Upper lobe of left lung (tissue), 6 donors: ENCODE measurements at regions not wholly inside any gene's neighbourhood (a gene's known extent, or its start where the extent isn't known, plus 50 kb on each side); places are given as distances from the start of the nearest gene placed in this dataset.
"Not testable (repeated sequence)": the region's sequence is repeated elsewhere in the genome, so short reads cannot be mapped to it uniquely, and the experiment has no call there.

Experiments
- ATAC-seq, 2 donors: fragments of 200-7000 bp; cut with Tn5 transposase; one replicate each; pipeline ENCODE4 v1.9.1; 2022; ENCODE audit warnings: mild to moderate bottlenecking in 2 of 2, moderate library complexity in 2 of 2; ENCODE audit not compliant: low FRiP score in 2 of 2
- DNase-seq, 2 donors: peaks; one replicate each; pipeline ENCODE4 v3.0.0-alpha.2; 2019 to 2020
- H3K27ac ChIP-seq, 4 donors: fragments of 200-600 bp; sonication (generic); one replicate each; pipeline ENCODE4 v1.5.1; 2016 to 2019
- H3K27me3 ChIP-seq, 4 donors: fragments of 200-600 bp; sonication (generic); one replicate each; pipeline ENCODE4 v1.5.1; 2017 to 2019
- H3K36me3 ChIP-seq, 4 donors: fragments of 200-600 bp; sonication (generic); one replicate each; pipeline ENCODE4 v1.5.1; 2016 to 2019
- H3K4me1 ChIP-seq, 4 donors: fragments of 200-600 bp; sonication (generic); one replicate each; pipeline ENCODE4 v1.5.1; 2018 to 2019
- H3K4me3 ChIP-seq, 4 donors: fragments of 200-600 bp; sonication (generic); one replicate each; pipeline ENCODE4 v1.5.1; 2017 to 2019; ENCODE audit warnings: mild to moderate bottlenecking in 2 of 4, moderate library complexity in 1 of 4
- H3K9me3 ChIP-seq, 4 donors: fragments of 200-600 bp; sonication (generic); one replicate each; pipeline ENCODE4 v1.5.1; 2018 to 2019
- EP300 ChIP-seq, 4 donors: sonication (generic); formaldehyde crosslinking; IDR thresholded peaks; one replicate each; pipeline ENCODE4 v1.5.1; 2017; ENCODE audit warnings: antibody characterized with exemption in 4 of 4, control low read depth in 2 of 4
- POLR2A ChIP-seq, 4 donors: fragments of 450-650 bp; IDR thresholded peaks; one replicate each; pipeline ENCODE4 v1.5.1; 2016 to 2017; ENCODE audit warnings: antibody characterized with exemption in 4 of 4, mild to moderate bottlenecking in 2 of 4
- POLR2AphosphoS5 ChIP-seq, 2 donors: sonication (generic); formaldehyde crosslinking; IDR thresholded peaks; one replicate each; pipeline ENCODE4 v1.5.1; 2017; ENCODE audit warnings: antibody characterized with exemption in 2 of 2
- whole genome bisulfite sequencing, 2 donors: methylation state at CpG; one replicate each; pipeline ENCODE4 v1.1.5; 2017 to 2018; 5-methylcytosine and 5-hydroxymethylcytosine counted together
- TF ChIP-seq, protein P1 (sequence below), 6 experiments: fragments of 450-650 bp in 4 of 6; fragments of 200-600 bp in 2 of 6; sonication (generic) in 2 of 6; IDR thresholded peaks; one replicate each; pipeline ENCODE4 v1.5.1; 2016 to 2019; ENCODE audit warnings: antibody characterized with exemption in 6 of 6
- donor health status: DM: no; HTN: no; CAD: no; lungs with moderate emphysema.
- donor health status: DM: no; HTN: yes; CAD: no; lungs with severe emphysema.

DNA sequence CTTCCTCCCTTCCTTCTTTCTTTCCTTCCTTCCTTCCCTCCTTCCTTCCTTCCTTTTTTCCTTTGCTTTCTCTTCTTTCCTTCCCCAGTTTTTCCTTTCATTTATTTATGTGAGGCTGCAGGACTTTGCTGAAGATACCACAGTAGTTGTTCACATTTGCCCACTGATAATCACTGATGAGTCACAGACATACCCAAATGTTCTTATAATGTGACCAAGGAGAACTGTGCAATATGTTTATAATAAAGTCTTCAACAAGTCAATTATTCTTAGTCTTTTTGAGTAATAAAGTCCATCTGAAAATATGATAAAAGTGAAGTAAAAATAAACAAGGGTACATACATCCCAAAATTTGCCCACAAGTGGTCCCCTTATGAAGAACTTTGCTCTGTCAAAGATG lies 159.7 kb downstream of the GNAI1 start:
- no peak for ATAC-seq

DNA sequence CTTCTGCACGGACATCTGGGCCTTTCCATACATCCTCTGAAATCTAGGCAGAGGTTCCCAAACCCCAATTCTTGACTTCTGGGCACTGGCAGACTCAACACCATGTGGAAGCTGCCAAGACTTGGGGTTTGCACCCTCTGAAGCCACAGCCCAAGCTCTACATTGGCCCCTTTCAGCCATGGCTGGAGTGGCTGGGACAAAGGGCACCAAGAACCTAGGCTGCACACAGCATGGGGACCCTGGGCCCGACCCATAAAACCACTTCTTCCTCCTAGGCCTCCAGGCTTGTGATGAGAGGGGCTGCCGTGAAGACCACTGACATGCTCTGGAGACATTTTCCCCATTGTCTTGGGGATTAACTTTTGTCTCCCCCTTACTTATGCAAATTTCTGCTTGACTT lies 158.0 kb downstream of the GNAI1 start:
- WGBS, 2 donors: 77 to 81% methylated on average over 3 of the region's 3 CpGs
- H3K9me3 ChIP-seq, H3K4me1 ChIP-seq, ATAC-seq, H3K27ac ChIP-seq, H3K27me3 ChIP-seq, H3K36me3 ChIP-seq, DNase-seq, H3K4me3 ChIP-seq: not testable (repeated sequence)

More for the DNA sequence above, 159.7 kb downstream of the GNAI1 start:
- H3K27me3 ChIP-seq: no peaks in the 10 kb centered on the region
- no peak for DNase-seq
- H3K27ac ChIP-seq: no peak overlapping the region
- H3K4me1 ChIP-seq: no peaks in the 10 kb centered on the region
- TF ChIP-seq, protein P1, sequence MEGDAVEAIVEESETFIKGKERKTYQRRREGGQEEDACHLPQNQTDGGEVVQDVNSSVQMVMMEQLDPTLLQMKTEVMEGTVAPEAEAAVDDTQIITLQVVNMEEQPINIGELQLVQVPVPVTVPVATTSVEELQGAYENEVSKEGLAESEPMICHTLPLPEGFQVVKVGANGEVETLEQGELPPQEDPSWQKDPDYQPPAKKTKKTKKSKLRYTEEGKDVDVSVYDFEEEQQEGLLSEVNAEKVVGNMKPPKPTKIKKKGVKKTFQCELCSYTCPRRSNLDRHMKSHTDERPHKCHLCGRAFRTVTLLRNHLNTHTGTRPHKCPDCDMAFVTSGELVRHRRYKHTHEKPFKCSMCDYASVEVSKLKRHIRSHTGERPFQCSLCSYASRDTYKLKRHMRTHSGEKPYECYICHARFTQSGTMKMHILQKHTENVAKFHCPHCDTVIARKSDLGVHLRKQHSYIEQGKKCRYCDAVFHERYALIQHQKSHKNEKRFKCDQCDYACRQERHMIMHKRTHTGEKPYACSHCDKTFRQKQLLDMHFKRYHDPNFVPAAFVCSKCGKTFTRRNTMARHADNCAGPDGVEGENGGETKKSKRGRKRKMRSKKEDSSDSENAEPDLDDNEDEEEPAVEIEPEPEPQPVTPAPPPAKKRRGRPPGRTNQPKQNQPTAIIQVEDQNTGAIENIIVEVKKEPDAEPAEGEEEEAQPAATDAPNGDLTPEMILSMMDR (IDR thresholded peaks at IDR 0.05): no peak
- TF ChIP-seq EP300 (IDR thresholded peaks at IDR 0.05): no peak
- TF ChIP-seq POLR2AphosphoS5 (IDR thresholded peaks at IDR 0.05): no peak
- TF ChIP-seq POLR2A (IDR thresholded peaks at IDR 0.05): no peak
- peaks cover 0 to 8% (median 0%) of the 10 kb centered on the region in 4 donors for H3K9me3 ChIP-seq
- H3K36me3 ChIP-seq: no peaks in the 10 kb centered on the region
- no peak overlapping the region for H3K4me3 ChIP-seq

DNA sequence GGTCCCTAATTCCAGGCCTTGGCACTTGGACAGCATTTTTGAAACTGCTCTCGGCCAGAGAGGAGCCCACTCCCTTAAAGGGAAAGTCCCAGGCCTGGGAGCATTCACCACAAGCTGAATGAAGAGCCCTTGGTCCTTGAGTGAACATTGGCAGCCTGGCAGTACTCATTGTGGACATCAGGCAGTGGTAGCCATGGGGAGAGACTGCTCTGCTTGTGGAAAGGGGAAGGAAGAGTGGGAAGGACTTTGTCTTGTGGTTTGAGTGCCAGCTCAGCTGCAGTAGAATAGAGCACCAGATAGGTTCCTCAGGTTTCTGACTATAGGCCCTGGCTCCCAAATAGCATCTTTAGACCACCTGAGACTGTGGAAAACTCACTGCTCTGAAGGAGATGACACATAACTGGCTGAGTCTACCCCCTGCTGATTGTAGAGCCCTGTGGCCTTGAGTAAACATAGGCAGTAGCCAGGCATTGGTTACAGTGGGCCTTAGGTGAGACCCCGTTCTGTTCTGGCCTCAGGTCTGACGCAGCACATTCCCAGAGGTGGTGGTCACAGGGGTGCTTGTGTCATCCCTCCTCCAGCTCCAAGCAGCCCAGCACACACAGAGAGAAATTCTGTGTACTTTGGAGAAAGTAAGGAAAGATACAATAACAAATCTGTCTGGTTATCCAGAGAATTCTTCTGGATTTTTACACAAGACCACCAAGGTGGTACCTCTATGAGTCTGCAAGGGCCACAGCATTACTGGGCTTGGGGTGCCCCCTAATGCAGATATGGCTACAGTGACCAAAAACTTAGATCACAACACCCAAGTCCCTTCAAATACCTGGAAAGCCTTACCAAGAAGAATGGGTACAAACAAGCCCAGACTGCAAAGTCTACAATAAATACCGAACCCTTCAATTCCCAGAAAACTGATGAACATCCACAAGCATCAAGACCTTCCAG lies 153.8 kb downstream of the GNAI1 start:
- Histone ChIP-seq H3K4me1 (no peaks in the 10 kb centered on the region), H3K27ac (no peak overlapping the region), H3K27me3 (no peaks in the 10 kb centered on the region), H3K9me3 (no peaks in the 10 kb centered on the region), H3K4me3 (no peak overlapping the region), H3K36me3 (no peaks in the 10 kb centered on the region)
- WGBS, 2 donors: 63 to 78% methylated on average over 2 to 4 of the region's 4 CpGs
- peak in 1 of 2 donors; percentile 23 for DNase-seq
- ATAC-seq: no peak
- TF ChIP-seq, protein P1 (IDR thresholded peaks at IDR 0.05): no peak
- TF ChIP-seq POLR2AphosphoS5 (IDR thresholded peaks at IDR 0.05) (no peak), POLR2A (IDR thresholded peaks at IDR 0.05) (no peak), EP300 (IDR thresholded peaks at IDR 0.05) (no peak)

DNA sequence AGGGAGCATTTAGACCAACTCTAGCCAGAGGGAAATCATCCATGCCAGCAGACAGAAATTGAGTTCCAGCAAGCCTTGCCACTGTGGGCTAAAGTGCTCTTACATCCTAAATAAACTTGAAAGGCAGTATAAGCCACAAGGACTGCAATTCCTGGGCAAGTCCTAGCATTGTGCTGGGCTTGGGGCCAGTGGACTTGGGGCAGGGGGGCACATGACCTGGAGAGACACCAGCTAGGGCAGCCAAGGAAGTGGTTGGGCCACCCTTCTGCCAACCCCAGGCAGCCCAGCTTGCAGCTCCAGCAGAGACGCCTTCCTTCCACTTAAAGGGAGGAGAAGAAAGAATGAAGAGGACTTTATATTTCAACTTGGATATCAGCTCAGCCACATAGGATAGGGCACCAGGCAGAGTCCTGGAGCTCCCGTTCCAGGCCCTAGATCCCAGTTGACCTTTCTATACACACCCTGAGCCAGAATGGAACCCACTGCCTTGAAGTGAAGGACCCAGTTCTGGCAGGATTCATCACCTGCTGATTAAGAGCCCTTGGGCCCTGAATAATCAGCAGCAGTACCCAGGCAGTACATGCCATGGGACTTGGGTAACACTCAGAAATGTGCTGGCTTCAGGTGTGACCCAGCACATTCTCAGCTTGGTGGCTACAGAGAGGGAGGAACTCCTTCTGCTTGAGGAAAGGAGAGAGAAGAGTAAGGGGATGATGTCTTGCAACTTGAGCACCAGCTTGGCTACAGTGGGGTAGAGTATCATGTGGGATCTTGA lies 153.0 kb downstream of the GNAI1 start:
- no peaks in the 10 kb centered on the region for H3K36me3 ChIP-seq

DNA sequence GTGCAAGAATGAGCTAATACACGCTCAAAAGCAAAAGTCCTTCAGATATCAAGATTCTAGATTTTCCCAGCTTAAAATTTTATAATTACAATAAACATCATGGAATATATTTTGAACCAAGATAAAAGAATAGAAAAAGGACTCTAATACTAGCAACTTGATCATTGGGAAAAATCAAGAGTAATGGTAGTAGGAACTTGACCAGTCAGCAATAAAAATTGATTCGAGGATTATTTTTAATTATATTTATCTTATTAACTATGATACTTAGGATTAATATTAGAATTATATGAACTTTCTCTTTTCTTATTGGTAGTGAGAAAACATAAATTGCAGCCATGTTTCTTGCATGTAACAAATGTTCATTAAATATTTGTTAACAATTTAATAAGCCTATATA lies 152.0 kb downstream of the GNAI1 start:
- ATAC-seq (no peak), DNase-seq (no peak)
- TF ChIP-seq POLR2AphosphoS5 (IDR thresholded peaks at IDR 0.05) (no peak), POLR2A (IDR thresholded peaks at IDR 0.05) (no peak)
- TF ChIP-seq, protein P1 (IDR thresholded peaks at IDR 0.05): no peak
- Histone ChIP-seq H3K4me3 (no peak overlapping the region), H3K27ac (no peak overlapping the region), H3K27me3 (no peaks in the 10 kb centered on the region), H3K9me3 (no peaks in the 10 kb centered on the region), H3K36me3 (no peaks in the 10 kb centered on the region), H3K4me1 (no peaks in the 10 kb centered on the region)
- 98 to 99% methylated on average over 2 of the region's 2 CpGs for WGBS, 2 donors

More for the DNA sequence above, 153.0 kb downstream of the GNAI1 start:
- ATAC-seq (no peak), DNase-seq (no peak)
- Histone ChIP-seq H3K27me3 (no peaks in the 10 kb centered on the region), H3K4me1 (no peaks in the 10 kb centered on the region), H3K4me3 (no peak overlapping the region), H3K27ac (no peak overlapping the region), H3K9me3 (no peaks in the 10 kb centered on the region)
- WGBS, 2 donors: 84 to 100% methylated on average over 1 to 2 of the region's 2 CpGs
- no peak for TF ChIP-seq POLR2A (IDR thresholded peaks at IDR 0.05)
- TF ChIP-seq, protein P1 (IDR thresholded peaks at IDR 0.05): no peak
- no peak for TF ChIP-seq POLR2AphosphoS5 (IDR thresholded peaks at IDR 0.05)
- TF ChIP-seq EP300 (IDR thresholded peaks at IDR 0.05): no peak
